ENCODE measurements at regions not wholly inside any gene's neighbourhood (a gene's known extent, or its start where the extent isn't known, plus 50 kb on each side); places are given as distances from the start of the nearest gene placed in this dataset.

DNA sequence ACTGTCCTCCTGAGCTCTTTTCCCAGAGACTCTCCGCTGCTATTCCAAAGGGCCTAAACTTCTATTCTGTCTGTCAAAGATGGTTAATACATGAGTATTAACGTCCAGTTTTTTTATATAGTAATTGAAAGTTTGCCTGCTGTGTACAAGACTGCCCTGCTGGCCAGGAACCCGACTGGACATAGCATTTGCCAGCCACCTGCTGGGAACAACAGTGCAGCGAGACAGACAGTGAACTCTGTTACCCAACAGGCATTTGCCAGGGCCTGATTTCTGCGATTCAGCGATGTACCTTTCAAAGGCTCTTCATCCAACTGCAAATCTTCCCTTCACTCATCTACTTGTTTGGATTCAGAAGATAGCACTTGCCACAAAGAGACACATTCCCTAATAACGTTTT is 128.8 kb upstream of the SEM1 start:
- TF ChIP-seq ZNF101 (CRISPR knock-in tag; IDR thresholded peaks at IDR 0.05; ENCODE audit: borderline replicate concordance, low read depth), result no peak
- no peak for TF ChIP-seq ZFX (CRISPR knock-in tag; IDR thresholded peaks at IDR 0.05; ENCODE audit: low read depth)
